GM18508 (cell line): ENCODE measurements at regions not wholly inside any gene's neighbourhood (a gene's known extent, or its start where the extent isn't known, plus 50 kb on each side); places are given as distances from the start of the nearest gene placed in this dataset.
"Not testable (repeated sequence)": the region's sequence is repeated elsewhere in the genome, so short reads cannot be mapped to it uniquely, and the experiment has no call there.

Experiments
- ATAC-seq: cut with Tn5 transposase; IDR thresholded peaks from one replicate; pipeline ENCODE4 v1.9.1; 2021; ENCODE audit warnings: moderate number of reproducible peaks; ENCODE audit not compliant: insufficient read depth, unreplicated experiment

DNA sequence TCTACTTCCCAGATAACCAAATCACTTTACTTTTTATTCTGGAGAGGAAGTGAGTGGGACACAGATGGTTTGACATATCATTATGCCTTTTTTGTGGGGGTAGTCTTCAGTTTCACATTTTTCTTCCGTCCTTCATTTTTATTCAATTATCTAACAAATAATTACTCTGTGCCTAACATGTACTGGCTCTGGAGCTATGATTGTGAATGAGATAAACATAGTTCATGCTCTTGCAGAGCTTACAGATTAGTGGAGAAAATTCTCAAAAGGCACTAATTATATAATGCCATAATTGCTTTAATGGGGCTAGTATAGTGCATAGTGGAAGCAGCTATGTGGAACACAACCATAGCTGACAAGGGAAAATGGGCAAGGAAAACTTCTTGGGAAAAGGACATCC is 303.6 kb upstream of the TFPI start:
- ATAC-seq, result no peak

DNA sequence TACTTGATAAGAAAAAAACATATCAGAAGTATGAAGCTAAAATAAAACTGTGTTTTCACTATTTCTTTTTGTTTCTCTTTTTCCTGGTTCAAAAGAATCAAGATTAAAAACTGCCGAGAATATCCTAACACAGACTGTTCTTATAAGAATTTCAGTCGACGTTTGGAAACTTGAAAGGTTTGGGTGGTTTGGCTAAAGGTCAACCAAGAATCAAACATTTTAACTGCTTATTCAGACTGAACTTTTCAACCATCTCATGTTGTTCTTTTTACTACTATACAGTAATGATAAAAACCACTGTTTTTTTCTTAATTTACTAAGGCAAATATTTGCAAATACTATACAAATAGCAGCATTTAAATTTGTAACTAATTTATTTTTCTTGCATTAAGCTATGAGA is 308.5 kb upstream of the TFPI start:
- ATAC-seq, result no peak

DNA sequence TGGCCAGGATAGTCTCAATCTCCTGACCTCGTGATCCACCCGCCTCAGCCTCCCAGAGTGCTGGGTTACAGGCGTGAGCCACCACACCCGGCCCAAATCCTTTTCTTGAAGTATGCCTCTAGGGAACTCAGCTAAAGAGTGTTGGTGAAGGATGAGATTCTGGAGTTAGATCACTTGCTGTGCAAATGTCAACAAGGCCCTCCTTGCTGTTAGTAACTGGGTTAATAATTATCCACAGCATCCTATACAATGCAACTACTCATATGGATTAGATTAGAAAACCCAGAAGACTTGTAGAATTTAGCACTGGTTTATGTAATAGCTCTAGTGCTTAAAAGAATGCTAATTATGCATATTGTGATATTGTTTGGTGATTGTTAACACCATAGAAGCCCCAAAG is 310.8 kb upstream of the TFPI start:
- no peak for ATAC-seq

DNA sequence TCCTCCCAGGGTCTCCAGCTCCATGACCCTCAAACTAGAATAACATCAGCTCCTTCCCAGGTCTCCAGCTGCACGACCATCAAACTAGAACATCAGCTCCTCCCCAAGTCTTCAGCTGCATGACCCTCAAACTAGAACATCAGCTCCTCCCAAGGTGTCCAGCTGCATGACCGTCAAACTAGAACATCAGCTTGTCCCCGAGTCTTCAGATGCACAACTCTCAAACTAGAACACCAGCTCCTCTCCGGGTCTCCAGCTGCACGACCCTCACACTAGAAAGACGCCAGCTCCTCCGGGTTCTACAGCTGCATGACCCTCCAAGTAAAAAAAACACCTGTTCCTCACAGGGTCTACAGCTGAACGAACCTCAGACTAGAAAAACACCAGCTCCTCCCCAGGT is 312.9 kb upstream of the TFPI start:
- no peak for ATAC-seq

DNA sequence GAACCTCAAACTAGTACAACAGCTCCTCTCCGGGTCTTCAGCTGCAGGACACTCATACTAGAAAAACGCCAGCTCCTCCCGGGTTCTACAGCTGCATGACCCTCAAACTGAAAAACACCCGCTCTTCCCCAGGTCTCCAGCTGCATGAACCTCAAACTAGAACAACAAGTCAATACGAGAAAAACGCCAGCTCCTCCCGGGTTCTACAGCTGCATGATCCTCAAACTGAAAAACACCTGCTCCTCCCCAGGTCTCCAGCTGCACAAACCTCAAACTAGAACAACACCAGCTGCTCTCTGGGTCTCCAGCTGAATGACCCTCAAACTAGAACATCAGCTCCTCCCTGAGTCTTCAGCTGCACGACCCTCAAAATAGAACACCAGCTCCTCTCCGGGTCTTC is 315.0 kb upstream of the TFPI start:
- no peak for ATAC-seq

DNA sequence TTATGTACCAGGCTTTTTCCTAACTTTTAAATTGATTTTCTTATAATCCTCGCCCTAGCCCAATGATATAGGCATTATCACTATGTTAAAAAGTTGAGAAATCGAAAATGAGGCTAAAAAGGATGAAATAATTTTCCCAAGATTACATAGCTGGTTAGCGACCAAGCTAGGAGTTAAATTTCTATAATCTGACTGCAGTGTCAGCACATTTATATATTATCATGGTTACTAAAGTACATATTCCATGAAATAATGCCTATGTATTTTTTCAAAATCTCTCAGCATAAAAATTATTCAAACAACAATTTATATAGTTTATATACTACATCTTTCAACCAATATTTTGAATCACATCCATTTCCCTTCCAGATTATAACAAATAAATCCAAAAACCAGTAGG is 317.3 kb upstream of the TFPI start:
- ATAC-seq, result no peak

DNA sequence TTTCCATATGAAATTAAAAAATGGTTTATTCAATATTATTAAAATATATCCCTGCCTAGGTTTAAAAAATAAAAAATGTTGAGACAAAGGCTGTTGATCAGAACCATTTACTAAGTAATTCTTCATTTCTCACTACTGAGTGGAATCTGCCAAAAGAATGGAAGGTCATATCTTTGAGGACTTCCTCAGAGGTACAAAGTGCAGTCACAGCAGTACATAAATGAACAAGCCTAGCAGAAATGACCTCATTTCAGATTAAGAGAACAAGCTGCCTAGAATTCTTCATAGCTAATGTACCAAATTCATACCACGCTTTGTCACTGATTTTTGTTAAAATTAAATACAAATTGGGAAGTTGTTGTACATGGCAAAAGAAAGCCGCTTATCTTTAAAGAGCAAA is 318.9 kb upstream of the TFPI start:
- no peak for ATAC-seq

DNA sequence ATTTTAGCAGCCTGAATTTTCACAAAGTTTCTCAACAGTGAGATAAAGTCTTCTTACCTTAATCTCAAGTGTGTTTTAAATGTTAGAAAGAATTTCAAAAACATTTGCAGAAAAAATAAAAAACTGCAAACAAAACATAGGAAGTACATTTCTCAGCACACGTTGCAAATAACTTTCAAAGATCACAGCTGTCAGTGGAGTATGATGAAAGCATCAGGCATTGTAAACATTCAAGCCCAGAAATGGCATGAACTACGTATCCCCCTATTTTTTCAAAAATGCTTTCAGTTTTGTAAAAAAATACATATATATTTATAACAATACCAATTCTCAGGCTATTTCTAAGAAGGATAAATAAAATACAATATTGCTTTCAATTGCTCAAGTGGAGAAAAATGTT is 320.6 kb upstream of the TFPI start:
- ATAC-seq, result no peak

DNA sequence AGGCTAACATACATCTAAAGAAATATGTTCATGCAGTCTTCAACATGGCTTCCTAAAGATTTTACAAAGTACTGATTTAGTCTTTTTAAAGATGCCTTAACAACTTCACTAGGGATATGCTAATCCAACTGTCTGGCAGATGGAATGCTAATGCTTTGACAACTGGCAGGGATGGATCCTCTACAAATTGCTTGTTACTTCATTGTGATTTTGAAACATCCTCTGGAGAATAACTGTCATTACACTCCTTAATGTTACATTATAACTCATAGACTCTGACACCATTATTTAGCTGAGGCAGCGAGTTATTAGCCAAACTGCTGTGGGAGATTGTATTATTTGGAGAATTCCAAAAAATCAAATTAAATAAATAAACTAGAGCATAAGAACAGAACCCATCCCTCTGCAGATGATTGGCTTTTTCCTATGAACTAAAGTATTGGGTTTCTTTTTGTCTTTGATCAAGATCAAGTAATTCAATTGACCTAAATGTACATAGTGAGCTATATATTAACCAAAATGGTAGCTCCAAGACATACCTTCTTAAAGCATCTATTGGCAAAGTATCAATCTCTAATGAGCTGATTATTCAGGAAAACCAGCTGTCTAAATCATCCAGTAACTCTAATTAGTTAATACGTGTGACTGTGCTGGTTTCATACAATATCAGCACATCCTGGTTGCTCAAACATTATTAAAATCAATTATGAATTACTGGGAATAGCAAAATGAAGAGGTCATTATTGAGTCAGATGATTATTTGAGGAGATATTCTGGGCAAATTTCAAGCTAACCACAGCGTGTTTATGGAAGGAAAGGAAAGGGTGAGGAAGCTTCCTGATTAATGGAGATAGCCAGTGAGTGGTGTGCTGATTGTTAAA is 321.3 kb upstream of the TFPI start:
- no peak for ATAC-seq

DNA sequence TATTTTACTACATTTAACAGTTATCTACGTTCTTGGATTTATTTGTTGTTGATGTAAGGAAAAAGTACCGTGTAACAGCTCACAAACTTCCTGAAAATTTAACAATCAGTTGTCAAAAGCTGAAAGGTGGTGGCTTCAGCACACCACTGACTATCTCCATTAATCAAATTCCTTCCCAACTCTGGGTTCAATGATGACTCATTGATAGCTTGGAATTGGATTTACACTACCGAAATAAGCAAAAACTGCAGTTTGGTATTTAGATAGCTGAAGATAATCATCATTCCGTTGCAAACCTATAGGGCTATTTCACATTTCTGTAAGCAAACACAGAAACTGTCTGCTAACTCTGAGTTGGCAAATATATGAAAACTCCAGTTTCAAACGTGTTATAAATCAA is 322.3 kb upstream of the TFPI start:
- ATAC-seq, result no peak

DNA sequence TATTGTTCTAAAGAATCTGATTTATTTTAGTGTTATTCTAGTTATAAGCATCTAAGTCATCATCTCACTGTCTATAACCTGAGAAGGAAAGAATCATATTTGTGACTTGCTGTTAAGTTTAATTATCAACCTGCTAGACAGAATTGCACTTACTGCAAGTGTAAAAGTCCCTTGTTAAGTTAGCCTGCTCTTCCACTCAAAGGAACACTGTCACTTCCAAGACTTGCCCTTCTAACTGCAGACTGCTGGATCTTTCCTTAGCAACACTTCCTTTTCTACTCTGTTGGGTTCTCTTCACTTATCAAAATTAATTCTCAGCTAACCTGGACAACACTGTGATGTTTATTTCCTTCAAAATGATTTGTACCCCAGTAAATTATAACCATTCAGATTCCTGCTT is 323.2 kb upstream of the TFPI start:
- ATAC-seq, result no peak

DNA sequence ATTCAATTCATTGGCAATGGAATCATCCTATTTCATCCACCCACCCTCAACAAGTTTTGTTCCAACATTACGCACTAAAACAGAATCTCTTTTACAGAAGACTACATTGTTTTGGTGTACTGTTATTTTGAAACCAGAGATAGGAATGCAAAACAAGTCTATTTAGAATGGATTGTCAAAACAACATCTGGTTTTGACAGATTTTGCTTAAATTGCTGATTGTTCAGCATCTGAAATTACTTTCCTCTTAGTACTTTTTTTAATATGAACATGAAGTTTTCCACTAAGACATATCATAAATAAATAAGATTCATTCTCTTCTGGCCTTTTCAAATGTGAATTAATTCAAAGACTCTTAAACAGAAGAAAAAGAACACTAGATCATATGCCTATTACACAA is 323.9 kb upstream of the TFPI start:
- ATAC-seq, result no peak

DNA sequence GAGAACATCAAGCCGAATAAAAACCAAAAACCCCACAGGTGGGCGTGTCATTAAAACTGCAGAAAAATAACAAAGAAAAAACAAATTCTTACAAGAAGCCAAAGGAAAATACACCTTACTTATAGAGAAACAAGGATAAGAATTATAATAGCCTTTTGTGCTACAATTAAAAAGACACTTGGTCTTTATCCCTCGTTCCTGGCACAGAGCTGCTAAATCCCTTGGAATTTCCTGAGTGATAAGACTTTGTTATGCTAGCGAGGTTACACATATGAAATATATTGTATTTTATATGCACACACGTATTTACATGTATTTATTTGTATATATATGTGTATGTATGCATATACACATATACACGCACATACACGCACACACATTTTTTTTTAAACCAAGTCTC is 325.3 kb upstream of the TFPI start:
- ATAC-seq, result no peak

DNA sequence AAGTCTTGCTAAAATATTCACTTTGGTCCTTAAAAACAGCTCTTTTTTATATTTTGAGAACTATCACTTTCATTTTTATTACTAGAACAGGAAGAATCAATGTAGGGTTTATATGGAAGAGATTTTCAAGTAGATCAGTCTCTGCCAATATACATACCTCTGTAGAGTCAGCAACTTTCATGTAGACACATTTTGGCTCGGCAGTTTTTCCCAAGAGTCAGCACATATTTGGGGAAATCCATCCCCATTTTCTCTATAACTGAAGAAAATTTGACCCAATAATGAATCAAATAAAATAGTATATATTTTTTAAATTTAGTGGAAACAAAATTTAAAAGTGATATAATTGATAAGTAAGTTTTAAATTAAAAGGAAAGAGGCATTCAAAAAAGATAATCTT is 329.8 kb upstream of the TFPI start:
- no peak for ATAC-seq

DNA sequence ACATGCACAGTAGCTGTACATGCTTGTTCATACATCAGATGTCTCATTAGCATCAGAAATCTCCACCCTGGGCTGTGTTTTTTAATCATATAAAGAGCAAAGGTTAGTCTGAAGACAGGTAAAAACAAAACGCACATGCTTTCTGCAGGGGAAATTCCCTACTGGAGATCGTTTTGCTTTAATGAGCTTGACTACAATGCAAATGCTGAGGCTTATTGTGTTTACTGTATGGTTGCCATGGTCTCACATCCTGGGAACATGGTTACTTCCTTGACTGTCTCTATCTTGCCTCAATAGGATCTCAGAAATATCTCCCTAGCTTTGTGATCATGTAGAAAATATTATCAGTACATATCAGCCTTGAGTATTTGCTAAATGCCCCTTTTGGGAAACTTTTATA is 336.5 kb upstream of the TFPI start:
- no peak for ATAC-seq

DNA sequence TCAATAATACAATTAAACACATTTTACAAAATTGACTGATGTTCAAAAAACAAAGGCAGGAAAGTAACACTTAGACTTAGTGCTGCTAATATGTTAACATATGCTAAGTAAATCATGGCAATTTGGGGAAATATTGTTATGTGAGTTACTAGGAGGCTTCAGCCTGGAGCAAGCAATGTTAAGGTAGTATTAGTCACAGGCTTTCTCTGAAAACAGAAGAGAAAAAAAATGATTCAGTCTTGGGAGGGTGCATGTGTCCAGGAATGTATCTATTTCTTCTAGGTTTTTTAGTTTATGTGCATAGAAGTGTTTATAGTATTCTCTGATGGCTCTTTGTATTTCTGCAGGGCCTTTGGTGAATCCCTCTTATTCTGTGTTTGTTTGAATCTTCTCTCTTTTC is 345.8 kb upstream of the TFPI start:
- ATAC-seq, result no peak

DNA sequence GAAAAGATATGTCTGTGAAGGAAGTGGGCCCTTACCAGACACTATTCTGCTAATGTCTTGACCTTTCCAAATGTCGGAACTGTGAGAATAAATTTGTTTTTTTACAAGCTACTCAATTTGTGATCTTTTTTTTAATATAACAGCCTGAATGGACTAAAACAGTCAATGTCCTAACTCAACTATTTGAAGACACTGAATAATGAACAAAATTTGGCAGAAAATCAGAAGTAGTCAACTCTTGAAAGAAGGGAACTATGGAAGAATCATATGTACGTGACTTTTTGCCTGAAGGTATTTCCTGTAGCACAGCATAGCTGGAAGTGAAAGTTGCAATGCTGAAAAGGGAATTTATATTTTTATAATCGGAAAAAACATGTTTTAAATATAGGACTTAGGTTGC is 351.8 kb upstream of the TFPI start:
- ATAC-seq, result no peak

DNA sequence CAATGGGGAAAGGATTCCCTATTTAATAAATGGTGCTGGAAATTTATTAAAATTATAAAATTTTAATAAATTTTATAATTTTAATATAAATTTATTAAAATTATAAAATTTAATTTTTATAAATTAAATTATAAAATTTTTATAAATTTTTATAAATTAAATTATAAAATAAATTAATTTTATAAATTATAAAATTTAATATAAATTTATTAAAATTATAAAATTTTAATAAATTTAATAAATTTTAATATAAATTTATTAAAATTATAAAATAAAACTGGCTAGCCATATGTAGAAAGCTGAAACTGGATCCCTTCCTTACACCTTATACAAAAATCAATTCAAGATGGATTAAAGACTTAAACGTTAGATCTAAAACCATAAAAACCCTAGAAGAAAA is 356.7 kb upstream of the TFPI start:
- not testable (repeated sequence) for ATAC-seq

DNA sequence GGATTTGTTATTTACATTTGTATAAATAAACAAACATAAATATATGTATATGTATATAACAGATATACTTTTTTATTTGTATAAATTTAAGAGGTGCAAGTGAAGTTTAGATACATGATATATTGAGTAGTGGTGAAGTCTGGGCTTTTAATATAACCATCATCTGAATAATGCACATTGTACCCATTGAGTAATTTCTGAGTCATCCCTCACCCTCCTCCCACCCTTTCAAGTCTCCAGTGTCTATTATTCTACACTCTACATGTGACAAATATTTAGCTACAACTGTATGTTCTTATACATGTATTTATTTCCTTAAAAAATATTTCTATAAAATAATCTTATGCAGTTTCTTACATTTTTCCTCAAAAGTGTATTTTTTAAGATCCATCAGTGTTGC is 358.7 kb upstream of the TFPI start:
- no peak for ATAC-seq

DNA sequence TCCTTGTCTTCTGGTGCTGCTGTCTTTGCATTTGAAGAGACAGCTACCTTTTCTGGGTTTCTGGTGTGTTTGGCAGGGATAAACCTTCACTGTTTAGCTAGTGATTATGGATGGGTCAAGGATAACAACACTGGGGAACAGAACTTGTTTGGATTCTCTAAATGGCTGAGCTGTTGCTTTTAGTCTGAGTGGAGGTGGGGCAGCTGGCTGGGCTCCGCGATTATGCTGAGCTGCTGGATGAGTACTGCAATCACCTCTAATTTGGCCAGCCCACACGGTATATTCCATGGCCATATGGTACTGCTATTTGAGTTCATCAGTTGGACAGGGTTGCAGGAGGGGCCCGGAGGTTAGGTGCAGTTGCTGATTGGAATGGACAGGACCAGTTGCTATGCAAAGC is 361.6 kb upstream of the TFPI start:
- ATAC-seq, result no peak

DNA sequence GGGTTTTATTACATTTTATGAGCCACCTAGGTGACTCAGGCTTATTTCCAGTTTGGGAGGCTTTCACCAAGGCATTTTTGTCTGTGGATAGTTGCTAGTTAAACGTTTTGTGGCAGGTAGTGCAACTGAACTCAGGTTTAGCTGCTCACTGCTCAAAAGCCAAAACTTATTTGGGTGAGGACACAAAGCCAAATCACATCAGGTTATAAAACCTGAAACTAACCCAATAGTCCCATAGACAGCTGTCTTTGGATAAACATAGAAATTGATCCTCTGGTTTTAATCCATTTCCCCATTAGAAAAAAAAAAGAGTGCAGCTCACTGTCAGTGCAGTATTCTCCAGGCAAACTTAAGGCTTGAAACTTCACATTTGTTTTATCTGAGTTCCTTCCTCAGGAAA is 362.6 kb upstream of the TFPI start:
- no peak for ATAC-seq

DNA sequence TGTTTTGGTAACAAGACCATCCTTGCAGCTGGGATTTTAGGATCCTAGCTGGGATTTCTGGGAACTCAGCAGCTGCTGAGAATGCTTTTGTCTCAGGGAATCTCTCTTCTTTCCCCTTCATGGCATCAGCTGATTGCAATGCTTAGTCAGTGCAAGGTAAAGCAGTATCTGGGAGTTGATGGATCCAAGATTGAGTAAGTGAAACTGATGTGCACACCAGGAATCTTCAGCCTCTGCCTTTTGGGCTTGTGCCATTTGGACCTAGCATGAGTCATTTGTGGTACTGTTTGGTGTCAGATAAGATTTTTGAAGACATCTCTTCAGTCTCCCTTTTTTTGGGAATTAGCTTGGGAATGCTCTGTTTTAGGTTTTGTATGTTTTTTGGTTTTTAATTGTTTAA is 363.3 kb upstream of the TFPI start:
- ATAC-seq, result no peak
